T-cell (primary cell): ENCODE measurements at regions not wholly inside any gene's neighbourhood (a gene's known extent, or its start where the extent isn't known, plus 50 kb on each side); places are given as distances from the start of the nearest gene placed in this dataset.
"Not testable (repeated sequence)": the region's sequence is repeated elsewhere in the genome, so short reads cannot be mapped to it uniquely, and the experiment has no call there.

ENCODE experiments used
- ATAC-seq, 4 experiments: fragments of 200-7000 bp in 3 of 4; fragments of 150-1000 bp in 1 of 4; cut with Tn5 transposase; replicated peaks in 1 of 4; 1 replicate in 3 of 4; 2 replicates in 1 of 4; pipeline ENCODE4 v1.10.0; 2021; ENCODE audit warnings: moderate library complexity in 3 of 4, mild to moderate bottlenecking in 2 of 4, moderate number of reproducible peaks in 1 of 4
- CTCF ChIA-PET, 2 donors: fragments of 300-600 bp; sonication (Branson Sonifier 250); formaldehyde crosslinking; loops; one replicate each; lab custom pipeline; 2022; ENCODE audit warnings: antibody characterized with exemption in 2 of 2; lab: Charles Lee
- POLR2A ChIA-PET, 2 donors: fragments of 300-600 bp; sonication (Branson Sonifier 250); formaldehyde crosslinking; loops; one replicate each; lab custom pipeline; 2022; ENCODE audit warnings: antibody characterized with exemption in 2 of 2; lab: Charles Lee
- DNase-seq, 35 experiments: peaks; one replicate each; pipeline versions ENCODE4 v3.0.0 to v3.0.0-alpha.2; 2013 to 2023
- H3K27ac ChIP-seq: one replicate; pipeline ENCODE4 v1.5.1; 2013; ENCODE audit warnings: low read length
- H3K27me3 ChIP-seq, 2 experiments: replicated peaks in 1 of 2; 1 replicate in 1 of 2; 2 replicates in 1 of 2; pipeline versions ENCODE4 v1.6.1 to v1.7.0; 2013; ENCODE audit warnings: low read length in 1 of 2, mixed read lengths in 1 of 2; ENCODE audit not compliant: control insufficient read depth in 2 of 2, insufficient read depth in 2 of 2; ENCODE audit errors: extremely low read depth in 1 of 2
- H3K36me3 ChIP-seq, 2 donors: 1 replicate in 1 of 2; 2 replicates in 1 of 2; pipeline versions ENCODE4 v1.6.1 to v1.7.0; 2013; ENCODE audit warnings: low read length in 1 of 2; ENCODE audit not compliant: control insufficient read depth in 2 of 2, insufficient read depth in 1 of 2; ENCODE audit errors: extremely low read depth in 1 of 2
- H3K4me1 ChIP-seq, 2 experiments: 1 replicate in 1 of 2; 2 replicates in 1 of 2; pipeline versions ENCODE4 v1.6.1 to v1.7.0; 2013; ENCODE audit warnings: low read length in 2 of 2, mixed read lengths in 1 of 2; ENCODE audit not compliant: insufficient read depth in 2 of 2, control insufficient read depth in 1 of 2; ENCODE audit errors: extremely low read depth in 1 of 2
- H3K4me3 ChIP-seq, 2 donors: 1 replicate in 1 of 2; 2 replicates in 1 of 2; pipeline versions ENCODE4 v1.5.1 to v1.7.0; 2013; ENCODE audit warnings: mild to moderate bottlenecking in 2 of 2, low read length in 1 of 2, moderate library complexity in 1 of 2; ENCODE audit not compliant: control insufficient read depth in 1 of 2; ENCODE audit errors: extremely low read depth in 1 of 2
- H3K9me3 ChIP-seq: 2 replicates; pipeline ENCODE4 v1.7.0; 2013
- H3K27ac Mint-ChIP-seq, 2 donors: one replicate each; pipeline ENCODE4 v1.8.0; 2020 to 2021; ENCODE audit warnings: mild to moderate bottlenecking in 2 of 2, mixed read lengths in 2 of 2
- H3K27me3 Mint-ChIP-seq, 2 donors: one replicate each; pipeline ENCODE4 v1.8.0; 2021 to 2022; ENCODE audit warnings: mixed read lengths in 2 of 2
- H3K36me3 Mint-ChIP-seq: one replicate; pipeline ENCODE4 v1.8.0; 2021; ENCODE audit warnings: mixed read lengths
- H3K4me1 Mint-ChIP-seq, 3 donors: one replicate each; pipeline ENCODE4 v1.8.0; 2020 to 2022; ENCODE audit warnings: mixed read lengths in 3 of 3, mild to moderate bottlenecking in 1 of 3
- H3K4me3 Mint-ChIP-seq, 3 donors: one replicate each; pipeline ENCODE4 v1.8.0; 2020 to 2022; ENCODE audit warnings: mild to moderate bottlenecking in 3 of 3, mixed read lengths in 3 of 3, moderate library complexity in 3 of 3
- H3K9me3 Mint-ChIP-seq, 3 donors: one replicate each; pipeline ENCODE4 v1.8.0; 2020 to 2022; ENCODE audit warnings: mixed read lengths in 3 of 3
- WGBS: methylation state at CpG from one replicate; pipeline ENCODE4 v1.1.5; 2013; ENCODE audit warnings: missing lambda C conversion rate; ENCODE audit not compliant: insufficient coverage; 5-methylcytosine and 5-hydroxymethylcytosine counted together

- CTCF ChIA-PET, H3K4me3 Mint-ChIP-seq, H3K4me1 ChIP-seq, H3K27me3 Mint-ChIP-seq, H3K36me3 Mint-ChIP-seq, H3K36me3 ChIP-seq, DNase-seq, POLR2A ChIA-PET, H3K27ac ChIP-seq, H3K4me3 ChIP-seq, H3K4me1 Mint-ChIP-seq, ATAC-seq, H3K27me3 ChIP-seq, H3K27ac Mint-ChIP-seq, H3K9me3 ChIP-seq: not testable (repeated sequence)
- H3K9me3 Mint-ChIP-seq: peaks cover 28 to 59% (median 41%) of the 10 kb centered on the region in 3 donors
- WGBS: 87% methylated on average over 6 of the region's 10 CpGs
Observed at GRCh38 chr19:56981440-56981839, 138.3 kb upstream of the USP29 start.

- Mint-ChIP-seq H3K36me3 (no peaks in the 10 kb centered on the region), H3K4me3 (no peak overlapping the region), H3K27ac (no peak overlapping the region), H3K4me1 (no peaks in the 10 kb centered on the region), H3K9me3 (peaks cover 22 to 59% (median 31%) of the 10 kb centered on the region in 3 donors), H3K27me3 (no peaks in the 10 kb centered on the region)
- Histone ChIP-seq H3K27me3 (peaks cover 0 to 6% of the 10 kb centered on the region in 2 experiments), H3K27ac (no peak overlapping the region), H3K4me3 (no peak overlapping the region), H3K36me3 (no peaks in the 10 kb centered on the region), H3K9me3 (no peaks in the 10 kb centered on the region), H3K4me1 (no peaks in the 10 kb centered on the region)
- CTCF ChIA-PET: no interaction called here
- no peak for ATAC-seq
- no peak for DNase-seq
- 17% methylated on average over 2 of the region's 7 CpGs for WGBS
- POLR2A ChIA-PET: no interaction called here
Observed at GRCh38 chr19:56983171-56983570, 136.6 kb upstream of the USP29 start.

- Mint-ChIP-seq H3K4me3 (no peak overlapping the region), H3K27me3 (no peaks in the 10 kb centered on the region), H3K9me3 (peaks cover 22 to 60% (median 31%) of the 10 kb centered on the region in 3 donors), H3K27ac (no peak overlapping the region), H3K36me3 (no peaks in the 10 kb centered on the region), H3K4me1 (no peaks in the 10 kb centered on the region)
- ATAC-seq (no peak), DNase-seq (no peak)
- Histone ChIP-seq H3K4me1 (no peaks in the 10 kb centered on the region), H3K27me3 (peaks cover 0 to 6% of the 10 kb centered on the region in 2 experiments), H3K9me3 (no peaks in the 10 kb centered on the region), H3K4me3 (no peak overlapping the region), H3K27ac (no peak overlapping the region), H3K36me3 (no peaks in the 10 kb centered on the region)
- no CpG with 5 or more reads among the region's 3 CpGs for WGBS
- ChIA-PET CTCF (no interaction called here), POLR2A (no interaction called here)
Observed at GRCh38 chr19:56983804-56984203, 136.0 kb upstream of the USP29 start.

- Histone ChIP-seq H3K27me3 (peaks cover 0 to 4% of the 10 kb centered on the region in 2 experiments), H3K9me3 (no peaks in the 10 kb centered on the region), H3K36me3 (no peaks in the 10 kb centered on the region), H3K27ac (no peak overlapping the region), H3K4me3 (no peak overlapping the region), H3K4me1 (no peaks in the 10 kb centered on the region)
- Mint-ChIP-seq H3K4me1 (no peaks in the 10 kb centered on the region), H3K36me3 (no peaks in the 10 kb centered on the region), H3K4me3 (no peak overlapping the region), H3K27me3 (peaks cover 0 to 3% of the 10 kb centered on the region in 2 donors), H3K27ac (no peak overlapping the region), H3K9me3 (peaks cover 30 to 65% (median 41%) of the 10 kb centered on the region in 3 donors)
- ChIA-PET POLR2A (no interaction called here), CTCF (no interaction called here)
- DNase-seq: no peak
- WGBS: 50% methylated on average over 1 of the region's 9 CpGs
- no peak for ATAC-seq
Observed at GRCh38 chr19:56986386-56986785, 133.4 kb upstream of the USP29 start.

- Mint-ChIP-seq H3K27ac (no peak overlapping the region), H3K27me3 (peaks cover 0 to 3% of the 10 kb centered on the region in 2 donors), H3K4me3 (no peak overlapping the region), H3K9me3 (peaks cover 26 to 60% (median 36%) of the 10 kb centered on the region in 3 donors), H3K36me3 (no peaks in the 10 kb centered on the region), H3K4me1 (no peaks in the 10 kb centered on the region)
- 70% methylated on average over 2 of the region's 15 CpGs for WGBS
- Histone ChIP-seq H3K9me3 (no peaks in the 10 kb centered on the region), H3K27ac (no peak overlapping the region), H3K4me3 (no peak overlapping the region), H3K27me3 (peaks cover 0 to 4% of the 10 kb centered on the region in 2 experiments), H3K36me3 (no peaks in the 10 kb centered on the region), H3K4me1 (no peaks in the 10 kb centered on the region)
- POLR2A ChIA-PET: no interaction called here
- DNase-seq: no peak
- CTCF ChIA-PET: no interaction called here
- no peak for ATAC-seq
Observed at GRCh38 chr19:56987184-56987583, 132.6 kb upstream of the USP29 start.

GRCh38 chr19:56988299-56988698 lies 131.5 kb upstream of the USP29 start:
- H3K27ac ChIP-seq: no peak overlapping the region
- ATAC-seq: no peak
- peaks cover 0 to 4% of the 10 kb centered on the region in 2 experiments for H3K27me3 ChIP-seq
- H3K27ac Mint-ChIP-seq: no peak overlapping the region
- WGBS: no CpG with 5 or more reads among the region's 5 CpGs
- no peaks in the 10 kb centered on the region for H3K36me3 Mint-ChIP-seq
- H3K9me3 ChIP-seq: no peaks in the 10 kb centered on the region
- ChIA-PET POLR2A (no interaction called here), CTCF (no interaction called here)
- no peaks in the 10 kb centered on the region for H3K4me1 Mint-ChIP-seq
- no peak overlapping the region for H3K4me3 Mint-ChIP-seq
- no peaks in the 10 kb centered on the region for H3K4me1 ChIP-seq
- H3K27me3 Mint-ChIP-seq: peaks cover 0 to 3% of the 10 kb centered on the region in 2 donors
- no peak overlapping the region for H3K4me3 ChIP-seq
- no peak for DNase-seq
- H3K36me3 ChIP-seq: no peaks in the 10 kb centered on the region
- H3K9me3 Mint-ChIP-seq: peaks cover 37 to 60% (median 41%) of the 10 kb centered on the region in 3 donors

- peaks cover 4% of the 10 kb centered on the region for H3K36me3 Mint-ChIP-seq
- Histone ChIP-seq H3K4me3 (no peak overlapping the region), H3K4me1 (no peaks in the 10 kb centered on the region), H3K27me3 (peaks cover 0 to 4% of the 10 kb centered on the region in 2 experiments), H3K9me3 (no peaks in the 10 kb centered on the region), H3K27ac (no peak overlapping the region), H3K36me3 (no peaks in the 10 kb centered on the region)
- peaks cover 36 to 46% (median 42%) of the 10 kb centered on the region in 3 donors for H3K9me3 Mint-ChIP-seq
- ChIA-PET POLR2A (no interaction called here), CTCF (no interaction called here)
- no peak overlapping the region for H3K27ac Mint-ChIP-seq
- no peak for ATAC-seq
- no peak for DNase-seq
- H3K4me3 Mint-ChIP-seq: no peak overlapping the region
- no peaks in the 10 kb centered on the region for H3K4me1 Mint-ChIP-seq
- 88% methylated on average over 6 of the region's 7 CpGs for WGBS
- peaks cover 0 to 3% of the 10 kb centered on the region in 2 donors for H3K27me3 Mint-ChIP-seq
Observed at GRCh38 chr19:56991912-56992311, 127.9 kb upstream of the USP29 start.
